SU-DHL-6 (cell line): ENCODE measurements at regions not wholly inside any gene's neighbourhood (a gene's known extent, or its start where the extent isn't known, plus 50 kb on each side); places are given as distances from the start of the nearest gene placed in this dataset.

Source experiments
- H2AFZ ChIP-seq: fragments of 200-600 bp; sonication (generic); 2 replicates; pipeline ENCODE4 v1.6.1; 2014; ENCODE audit warnings: low read depth, mild to moderate bottlenecking, moderate library complexity, mixed read lengths, antibody characterized with exemption, low read length; ENCODE audit not compliant: severe bottlenecking
- H3F3A ChIP-seq: fragments of 200-600 bp; shearing (Covaris generic); 2 replicates; pipeline ENCODE4 v1.6.0; 2016; ENCODE audit warnings: antibody characterized with exemption, mild to moderate bottlenecking; ENCODE audit not compliant: insufficient read depth
- H3K27ac ChIP-seq: fragments of 200-600 bp; sonication (generic); 2 replicates; pipeline ENCODE4 v1.5.1; 2016; ENCODE audit warnings: low read depth, mild to moderate bottlenecking, low read length, moderate library complexity, mixed read lengths
- H3K27me3 ChIP-seq: fragments of 200-600 bp; sonication (generic), shearing (Covaris generic); 2 replicates; pipeline ENCODE4 v1.6.0; 2014; ENCODE audit warnings: mild to moderate bottlenecking, low read length
- H3K36me3 ChIP-seq: fragments of 200-600 bp; sonication (generic); 2 replicates; pipeline ENCODE4 v1.6.1; 2014; ENCODE audit warnings: mild to moderate bottlenecking, low read length, mixed read lengths
- H3K4me2 ChIP-seq: fragments of 300-600, 200-600 bp; shearing (Covaris generic), sonication (generic); 2 replicates; pipeline ENCODE4 v1.6.0; 2014; ENCODE audit warnings: low read length, low read depth, mild to moderate bottlenecking; ENCODE audit not compliant: poor library complexity, severe bottlenecking
- H3K4me3 ChIP-seq: fragments of 200-600 bp; sonication (generic); 2 replicates; pipeline ENCODE4 v1.5.1; 2014; ENCODE audit warnings: antibody characterized with exemption, low read length, mild to moderate bottlenecking, mixed read lengths; ENCODE audit not compliant: insufficient read depth, poor library complexity, severe bottlenecking
- H3K79me2 ChIP-seq: fragments of 200-600 bp; sonication (generic); 2 replicates; pipeline ENCODE4 v1.6.1; 2014; ENCODE audit warnings: mild to moderate bottlenecking, low read length, moderate library complexity; ENCODE audit not compliant: insufficient read depth
- H3K9ac ChIP-seq: fragments of 200-600 bp; sonication (generic); 2 replicates; pipeline ENCODE4 v1.7.0; 2014; ENCODE audit warnings: mild to moderate bottlenecking, low read length
- H3K9me2 ChIP-seq: fragments of 200-600 bp; sonication (generic); replicated peaks from 2 replicates; pipeline ENCODE4 v1.6.1; 2014; ENCODE audit warnings: low read length; ENCODE audit not compliant: insufficient read depth
- H3K9me3 ChIP-seq: fragments of 200-600 bp; sonication (generic); 2 replicates; pipeline ENCODE4 v1.6.1; 2014; ENCODE audit warnings: low read length, mixed read lengths; ENCODE audit not compliant: insufficient read depth
- H4K20me1 ChIP-seq: fragments of 200-600 bp; sonication (generic); 2 replicates; pipeline ENCODE4 v1.6.1; 2014; ENCODE audit warnings: low read depth, mild to moderate bottlenecking, antibody characterized with exemption, low read length, moderate library complexity, mixed read lengths
- CTCF ChIP-seq: fragments of 200-600 bp; sonication (generic); IDR thresholded peaks from one replicate; pipeline ENCODE4 v1.5.1; 2017; ENCODE audit warnings: antibody characterized with exemption, mild to moderate bottlenecking, low read length, moderate library complexity; ENCODE audit not compliant: insufficient read depth, poor library complexity, severe bottlenecking
- EZH2phosphoT487 ChIP-seq: fragments of 200-600 bp; sonication (generic), shearing (Covaris generic); conservative IDR thresholded peaks from 2 replicates; pipeline ENCODE4 v1.6.1; 2018; ENCODE audit warnings: mild to moderate bottlenecking, antibody characterized with exemption, low read length, moderate library complexity, mixed read lengths

GRCh38 chr9:109887079-109887478 lies 107.1 kb downstream of the PALM2AKAP2 start:
- Histone ChIP-seq H4K20me1 (no peaks in the 10 kb centered on the region), H3F3A (no peaks in the 10 kb centered on the region), H3K9ac (no peak overlapping the region), H3K79me2 (no peaks in the 10 kb centered on the region), H3K36me3 (no peaks in the 10 kb centered on the region), H3K9me3 (no peaks in the 10 kb centered on the region), H3K4me3 (no peak overlapping the region), H3K27ac (no peak overlapping the region), H3K27me3 (no peaks in the 10 kb centered on the region), H3K4me2 (no peak overlapping the region), H3K9me2 (no peaks in the 10 kb centered on the region), H2AFZ (no peak overlapping the region)
- TF ChIP-seq EZH2phosphoT487 (no peak), CTCF (no peak)

GRCh38 chr9:109888695-109889094 lies 108.7 kb downstream of the PALM2AKAP2 start:
- Histone ChIP-seq H3K27ac (no peak overlapping the region), H3K4me2 (no peak overlapping the region), H3K9ac (no peak overlapping the region), H3K4me3 (no peak overlapping the region), H3K36me3 (no peaks in the 10 kb centered on the region), H3K27me3 (no peaks in the 10 kb centered on the region), H2AFZ (no peak overlapping the region), H4K20me1 (no peaks in the 10 kb centered on the region), H3K79me2 (no peaks in the 10 kb centered on the region), H3K9me2 (no peaks in the 10 kb centered on the region), H3F3A (no peaks in the 10 kb centered on the region), H3K9me3 (no peaks in the 10 kb centered on the region)
- no peak for TF ChIP-seq EZH2phosphoT487
- TF ChIP-seq CTCF: no peak

- TF ChIP-seq EZH2phosphoT487: no peak
- no peak for TF ChIP-seq CTCF
- Histone ChIP-seq H3F3A (no peaks in the 10 kb centered on the region), H3K4me3 (no peak overlapping the region), H3K9me3 (no peaks in the 10 kb centered on the region), H3K27me3 (no peaks in the 10 kb centered on the region), H3K9ac (no peak overlapping the region), H2AFZ (no peak overlapping the region), H3K27ac (no peak overlapping the region), H3K4me2 (no peak overlapping the region), H3K9me2 (no peaks in the 10 kb centered on the region), H3K79me2 (no peaks in the 10 kb centered on the region), H4K20me1 (no peaks in the 10 kb centered on the region), H3K36me3 (no peaks in the 10 kb centered on the region)
These were observed 109.5 kb downstream of the PALM2AKAP2 start for GRCh38 chr9:109889456-109889855.

GRCh38 chr9:109893241-109893640 lies 113.2 kb downstream of the PALM2AKAP2 start:
- no peaks in the 10 kb centered on the region for H3K27me3 ChIP-seq
- TF ChIP-seq CTCF (no peak), EZH2phosphoT487 (no peak)
- H3K36me3 ChIP-seq: no peaks in the 10 kb centered on the region
- H3K9me2 ChIP-seq: no peaks in the 10 kb centered on the region
- H3K9ac ChIP-seq: no peak overlapping the region
- H3K4me3 ChIP-seq: no peak overlapping the region
- no peak overlapping the region for H2AFZ ChIP-seq
- no peaks in the 10 kb centered on the region for H4K20me1 ChIP-seq
- no peaks in the 10 kb centered on the region for H3F3A ChIP-seq
- H3K79me2 ChIP-seq: no peaks in the 10 kb centered on the region
- no peak overlapping the region for H3K4me2 ChIP-seq
- no peak overlapping the region for H3K27ac ChIP-seq
- H3K9me3 ChIP-seq: no peaks in the 10 kb centered on the region
